ENCODE measurements at regions not wholly inside any gene's neighbourhood (a gene's known extent, or its start where the extent isn't known, plus 50 kb on each side); places are given as distances from the start of the nearest gene placed in this dataset.

- BruUV-seq (replicated peaks) = no TSS peak
- no peaks in the 10 kb centered on the region for H3K9me3 ChIP-seq (ENCODE audit: insufficient read depth, low read depth)
- H3K79me2 ChIP-seq (ENCODE audit: low read depth) = no peaks in the 10 kb centered on the region
- TF ChIP-seq CTCF (conservative IDR thresholded peaks at IDR 0.05) (no peak), EZH2 (IDR thresholded peaks at IDR 0.05; ENCODE audit: low read depth) (no peak)
- H3K36me3 ChIP-seq (ENCODE audit: low read depth) = no peaks in the 10 kb centered on the region
- no peak overlapping the region for H3K4me3 ChIP-seq
- intact Hi-C loops (cut with micrococcal nuclease; ENCODE audit: unreplicated experiment) = no loop called here
- no peak overlapping the region for H3K4me2 ChIP-seq
- CTCF ChIA-PET = no interaction called here
- no peaks in the 10 kb centered on the region for H3F3A ChIP-seq (ENCODE audit: insufficient read depth, low read depth)
- no peak for DNase-seq
- POLR2A ChIA-PET (ENCODE audit: unreplicated experiment) = no interaction called here
- no peaks in the 10 kb centered on the region for H3K27me3 ChIP-seq (ENCODE audit: insufficient read depth, low read depth)
- H4K20me1 ChIP-seq (ENCODE audit: insufficient read depth) = no peaks in the 10 kb centered on the region
- H2AFZ ChIP-seq = no peak overlapping the region
- no peaks in the 10 kb centered on the region for H3K4me1 ChIP-seq (replicated peaks; ENCODE audit: insufficient read depth)
- no peak overlapping the region for H3K27ac ChIP-seq
- H3K9me2 ChIP-seq (ENCODE audit: insufficient read depth) = no peaks in the 10 kb centered on the region
These were observed 62.7 kb upstream of the PGM2 start for GRCh38 chr4:37763831-37764230.

- no peaks in the 10 kb centered on the region for H3K9me2 ChIP-seq (ENCODE audit: insufficient read depth)
- BruUV-seq (replicated peaks) = no TSS peak
- peaks cover 6% of the 10 kb centered on the region; the same call in 1 of the 2 replicates for H3K4me1 ChIP-seq (replicated peaks; ENCODE audit: insufficient read depth)
- H2AFZ ChIP-seq = no peak overlapping the region
- H3K4me3 ChIP-seq = no peak overlapping the region
- no peaks in the 10 kb centered on the region for H3K27me3 ChIP-seq (ENCODE audit: insufficient read depth, low read depth)
- H3K4me2 ChIP-seq = no peak overlapping the region
- no peak overlapping the region for H3K27ac ChIP-seq
- H3K9me3 ChIP-seq (ENCODE audit: insufficient read depth, low read depth) = no peaks in the 10 kb centered on the region
- H3K36me3 ChIP-seq (ENCODE audit: low read depth) = no peaks in the 10 kb centered on the region
- intact Hi-C loops (cut with micrococcal nuclease; ENCODE audit: unreplicated experiment) = no loop called here
- TF ChIP-seq EZH2 (IDR thresholded peaks at IDR 0.05; ENCODE audit: low read depth) = no peak
- no peak for TF ChIP-seq CTCF (conservative IDR thresholded peaks at IDR 0.05)
- CTCF ChIA-PET = no interaction called here
- H3K79me2 ChIP-seq (ENCODE audit: low read depth) = no peaks in the 10 kb centered on the region
- no peaks in the 10 kb centered on the region for H3F3A ChIP-seq (ENCODE audit: insufficient read depth, low read depth)
- H4K20me1 ChIP-seq (ENCODE audit: insufficient read depth) = no peaks in the 10 kb centered on the region
- POLR2A ChIA-PET (ENCODE audit: unreplicated experiment) = no interaction called here
- DNase-seq = no peak
These were observed 63.5 kb upstream of the PGM2 start for GRCh38 chr4:37762991-37763368.

- H3K27ac ChIP-seq = no peak overlapping the region
- POLR2A ChIA-PET (ENCODE audit: unreplicated experiment) = no interaction called here
- H3K4me1 ChIP-seq (replicated peaks; ENCODE audit: insufficient read depth) = peaks cover 7% of the 10 kb centered on the region; the same call in 1 of the 2 replicates
- CTCF ChIA-PET = no interaction called here
- intact Hi-C loops (cut with micrococcal nuclease; ENCODE audit: unreplicated experiment) = no loop called here
- no peak for DNase-seq
- H3K9me3 ChIP-seq (ENCODE audit: insufficient read depth, low read depth) = no peaks in the 10 kb centered on the region
- no peak overlapping the region for H3K4me3 ChIP-seq
- no peaks in the 10 kb centered on the region for H3K27me3 ChIP-seq (ENCODE audit: insufficient read depth, low read depth)
- no peaks in the 10 kb centered on the region for H4K20me1 ChIP-seq (ENCODE audit: insufficient read depth)
- TF ChIP-seq EZH2 (IDR thresholded peaks at IDR 0.05; ENCODE audit: low read depth) (no peak), CTCF (conservative IDR thresholded peaks at IDR 0.05) (no peak)
- H3K4me2 ChIP-seq = no peak overlapping the region
- no peaks in the 10 kb centered on the region for H3K9me2 ChIP-seq (ENCODE audit: insufficient read depth)
- H3K79me2 ChIP-seq (ENCODE audit: low read depth) = no peaks in the 10 kb centered on the region
- no peaks in the 10 kb centered on the region for H3K36me3 ChIP-seq (ENCODE audit: low read depth)
- BruUV-seq (replicated peaks) = no TSS peak
- H2AFZ ChIP-seq = no peak overlapping the region
- no peaks in the 10 kb centered on the region for H3F3A ChIP-seq (ENCODE audit: insufficient read depth, low read depth)
These were observed 64.0 kb upstream of the PGM2 start for GRCh38 chr4:37762294-37762990.

All from PC-9 (cell line).